ENCODE measurements at regions not wholly inside any gene's neighbourhood (a gene's known extent, or its start where the extent isn't known, plus 50 kb on each side); places are given as distances from the start of the nearest gene placed in this dataset.

DNA sequence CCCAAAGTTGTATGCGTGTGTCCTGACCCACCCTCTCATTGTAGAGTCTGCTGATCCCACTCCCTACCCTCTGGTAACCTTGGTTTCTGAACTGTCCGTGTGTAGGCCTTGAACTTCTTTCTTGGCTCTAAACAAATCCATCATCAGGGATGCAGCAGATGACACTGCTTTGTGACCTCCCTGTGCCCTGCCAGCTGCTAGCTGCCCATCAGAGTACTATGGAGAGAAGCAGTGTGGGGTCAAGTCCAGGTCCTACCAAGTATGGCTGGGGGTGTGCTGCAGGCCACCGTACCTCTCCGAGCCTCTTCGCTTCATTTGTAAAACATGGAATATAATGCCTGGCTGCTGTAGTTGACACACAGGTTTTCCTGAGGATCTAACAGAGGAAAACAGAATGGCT is 183.5 kb upstream of the RBPJ start:
- no peak for TF ChIP-seq POLR2A (IDR thresholded peaks at IDR 0.05)
- TF ChIP-seq, protein P1, sequence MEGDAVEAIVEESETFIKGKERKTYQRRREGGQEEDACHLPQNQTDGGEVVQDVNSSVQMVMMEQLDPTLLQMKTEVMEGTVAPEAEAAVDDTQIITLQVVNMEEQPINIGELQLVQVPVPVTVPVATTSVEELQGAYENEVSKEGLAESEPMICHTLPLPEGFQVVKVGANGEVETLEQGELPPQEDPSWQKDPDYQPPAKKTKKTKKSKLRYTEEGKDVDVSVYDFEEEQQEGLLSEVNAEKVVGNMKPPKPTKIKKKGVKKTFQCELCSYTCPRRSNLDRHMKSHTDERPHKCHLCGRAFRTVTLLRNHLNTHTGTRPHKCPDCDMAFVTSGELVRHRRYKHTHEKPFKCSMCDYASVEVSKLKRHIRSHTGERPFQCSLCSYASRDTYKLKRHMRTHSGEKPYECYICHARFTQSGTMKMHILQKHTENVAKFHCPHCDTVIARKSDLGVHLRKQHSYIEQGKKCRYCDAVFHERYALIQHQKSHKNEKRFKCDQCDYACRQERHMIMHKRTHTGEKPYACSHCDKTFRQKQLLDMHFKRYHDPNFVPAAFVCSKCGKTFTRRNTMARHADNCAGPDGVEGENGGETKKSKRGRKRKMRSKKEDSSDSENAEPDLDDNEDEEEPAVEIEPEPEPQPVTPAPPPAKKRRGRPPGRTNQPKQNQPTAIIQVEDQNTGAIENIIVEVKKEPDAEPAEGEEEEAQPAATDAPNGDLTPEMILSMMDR (IDR thresholded peaks at IDR 0.05) = no peak

Data from heart left ventricle (tissue), 13 donors.